ENCODE measurements at regions not wholly inside any gene's neighbourhood (a gene's known extent, or its start where the extent isn't known, plus 50 kb on each side); places are given as distances from the start of the nearest gene placed in this dataset.

DNA sequence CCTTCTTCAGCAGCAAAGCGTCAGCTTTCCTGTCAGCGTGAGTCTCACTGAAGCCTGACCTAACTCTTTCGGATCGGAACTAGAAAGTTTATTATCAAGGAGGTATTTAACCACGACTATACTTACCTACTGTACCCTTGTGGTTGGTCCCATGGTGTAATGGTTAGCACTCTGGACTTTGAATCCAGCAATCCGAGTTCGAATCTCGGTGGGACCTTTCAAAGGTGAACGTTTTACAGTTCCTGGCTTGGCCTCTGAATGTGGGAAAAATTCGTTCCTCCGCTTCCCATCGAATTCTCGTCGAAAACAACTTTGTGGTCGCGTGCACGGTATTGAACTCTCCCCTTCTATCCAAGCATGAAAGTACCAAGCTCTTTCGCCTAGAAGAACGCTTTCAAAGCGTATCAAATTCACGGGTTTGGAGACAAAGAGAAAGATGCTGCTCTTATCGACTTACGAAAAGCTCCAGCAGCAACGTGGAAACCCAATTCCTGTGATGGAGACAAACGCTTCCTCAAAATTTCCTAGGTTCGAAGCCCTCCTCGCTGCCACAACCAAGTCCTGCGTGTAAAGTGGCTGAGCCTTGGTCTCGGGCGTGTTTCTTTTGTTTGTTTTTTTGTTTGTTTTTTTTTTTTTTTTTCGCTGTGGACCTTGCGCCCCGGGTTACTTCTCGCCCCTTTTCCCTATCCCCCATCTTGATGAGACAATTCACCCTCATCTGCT, 63.7 kb downstream of the GPX5 start:
- TF ChIP-seq, protein P1, sequence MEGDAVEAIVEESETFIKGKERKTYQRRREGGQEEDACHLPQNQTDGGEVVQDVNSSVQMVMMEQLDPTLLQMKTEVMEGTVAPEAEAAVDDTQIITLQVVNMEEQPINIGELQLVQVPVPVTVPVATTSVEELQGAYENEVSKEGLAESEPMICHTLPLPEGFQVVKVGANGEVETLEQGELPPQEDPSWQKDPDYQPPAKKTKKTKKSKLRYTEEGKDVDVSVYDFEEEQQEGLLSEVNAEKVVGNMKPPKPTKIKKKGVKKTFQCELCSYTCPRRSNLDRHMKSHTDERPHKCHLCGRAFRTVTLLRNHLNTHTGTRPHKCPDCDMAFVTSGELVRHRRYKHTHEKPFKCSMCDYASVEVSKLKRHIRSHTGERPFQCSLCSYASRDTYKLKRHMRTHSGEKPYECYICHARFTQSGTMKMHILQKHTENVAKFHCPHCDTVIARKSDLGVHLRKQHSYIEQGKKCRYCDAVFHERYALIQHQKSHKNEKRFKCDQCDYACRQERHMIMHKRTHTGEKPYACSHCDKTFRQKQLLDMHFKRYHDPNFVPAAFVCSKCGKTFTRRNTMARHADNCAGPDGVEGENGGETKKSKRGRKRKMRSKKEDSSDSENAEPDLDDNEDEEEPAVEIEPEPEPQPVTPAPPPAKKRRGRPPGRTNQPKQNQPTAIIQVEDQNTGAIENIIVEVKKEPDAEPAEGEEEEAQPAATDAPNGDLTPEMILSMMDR (conservative IDR thresholded peaks at IDR 0.05): no peak
- no peak for TF ChIP-seq EZH2 (IDR thresholded peaks at IDR 0.05; ENCODE audit: low read depth)

All from PC-9 (cell line).